Activated T-cell treated with anti-CD3 and anti-CD28 coated beads, Interleukin-2, amount 50 U/mL, for 48 hours (primary cell): ENCODE measurements at regions not wholly inside any gene's neighbourhood (a gene's known extent, or its start where the extent isn't known, plus 50 kb on each side); places are given as distances from the start of the nearest gene placed in this dataset.

Experiments used
- DNase-seq, 2 experiments: peaks; one replicate each; pipeline ENCODE4 v3.0.0-alpha.2; 2020

GRCh38 chr21:27129215-27129614, 162.3 kb upstream of the ADAMTS5 start:
- DNase-seq: no peak

DNA sequence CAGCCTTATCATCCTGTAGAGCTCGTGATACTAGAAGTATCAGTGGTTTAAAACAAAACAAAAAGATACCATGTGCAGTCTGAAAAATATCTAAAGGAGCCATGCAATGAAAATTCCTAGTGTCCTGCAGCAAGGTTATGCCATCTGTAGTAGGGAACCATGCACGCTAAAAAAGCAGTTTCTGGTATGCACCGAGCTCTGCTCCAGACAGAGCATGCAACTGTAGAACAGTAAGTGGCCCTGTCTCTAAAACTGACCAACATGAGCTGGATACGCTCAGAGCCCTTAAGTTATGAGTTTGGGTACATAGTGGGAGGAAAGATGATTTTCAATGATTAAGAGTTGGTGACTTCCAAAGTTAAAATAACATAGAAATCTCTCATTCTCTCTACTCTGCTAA, 159.3 kb upstream of the ADAMTS5 start:
- no peak for DNase-seq

DNA sequence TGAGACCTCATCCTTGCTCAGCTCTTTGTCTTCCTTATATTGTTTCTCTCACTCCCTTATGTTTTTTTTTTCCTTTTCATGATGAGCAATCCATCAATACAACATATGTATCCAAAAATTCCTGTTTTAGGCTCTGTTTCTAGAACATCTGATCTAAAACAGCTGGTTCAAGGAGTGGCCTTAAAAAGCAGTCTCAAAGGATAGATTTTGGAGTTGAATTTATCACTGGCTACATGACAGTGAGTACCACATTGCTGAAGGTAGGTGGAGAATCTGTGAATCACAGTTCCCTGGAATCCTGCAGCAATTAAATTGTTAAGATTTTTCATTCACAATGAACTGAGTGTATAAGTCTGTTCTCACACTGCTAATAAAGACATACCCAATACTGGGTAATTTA, 155.8 kb upstream of the ADAMTS5 start:
- no peak for DNase-seq

DNA sequence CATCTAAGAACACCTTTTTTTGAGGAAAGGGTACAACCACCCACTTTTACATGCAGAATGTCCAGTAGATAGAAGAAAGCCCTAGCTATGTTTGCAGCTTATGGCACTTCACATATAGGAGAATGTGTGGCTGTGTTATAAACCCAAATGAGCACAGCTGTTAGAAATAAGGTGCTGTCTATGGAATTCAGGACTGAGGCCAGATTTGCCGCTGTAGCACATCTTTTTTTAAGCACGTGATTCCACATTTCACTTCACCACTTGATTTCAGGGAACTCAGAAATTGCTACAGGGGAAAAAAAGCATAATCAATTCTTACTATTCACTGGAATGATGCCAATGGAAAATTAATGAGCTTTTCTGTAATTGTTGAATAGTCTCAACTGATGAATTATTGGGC, 147.2 kb upstream of the ADAMTS5 start:
- no peak for DNase-seq

DNA sequence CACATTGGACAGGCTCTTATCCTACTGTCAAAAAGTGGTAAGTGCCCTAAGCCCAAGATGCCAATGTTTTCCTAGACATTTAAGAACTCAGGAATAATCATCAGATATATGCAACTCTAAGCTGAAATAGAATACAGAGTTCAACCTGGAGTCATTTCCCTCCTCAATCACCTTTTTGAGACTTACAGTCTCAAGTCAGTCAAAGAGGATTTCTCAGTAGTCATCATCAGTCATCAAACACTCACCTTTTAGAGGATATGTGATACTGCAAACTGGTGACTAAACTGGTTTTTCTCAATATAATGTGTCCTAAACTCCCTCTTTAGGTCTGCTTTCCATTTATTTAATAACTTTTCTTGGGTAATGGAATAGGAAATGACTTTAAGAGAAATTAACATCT, 145.3 kb upstream of the ADAMTS5 start:
- no peak for DNase-seq

GRCh38 chr21:27110956-27111355, 144.1 kb upstream of the ADAMTS5 start:
- DNase-seq: no peak

DNA sequence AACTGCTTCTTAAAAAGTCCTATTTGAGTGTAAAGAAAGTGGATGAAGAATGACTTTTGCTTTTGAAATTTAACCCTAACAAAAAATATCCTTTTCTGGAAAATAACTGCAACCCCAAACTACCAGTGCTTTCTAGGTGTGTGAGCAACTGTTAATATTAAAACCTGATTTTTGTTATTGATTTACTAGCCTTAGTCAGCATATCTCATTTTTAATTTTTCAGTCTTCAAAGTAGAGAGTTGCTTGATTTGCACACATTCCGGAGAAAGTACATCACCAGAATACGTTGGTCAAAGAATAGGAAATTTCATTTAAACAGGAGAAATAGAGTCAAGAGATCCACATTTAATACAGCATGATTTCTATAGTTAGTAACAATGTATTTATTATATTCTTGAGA, 141.8 kb upstream of the ADAMTS5 start:
- no peak for DNase-seq

- no peak for DNase-seq
Measured at GRCh38 chr21:27108228-27108627, 141.3 kb upstream of the ADAMTS5 start.

- DNase-seq: no peak
Measured at GRCh38 chr21:27104846-27105431, 138.1 kb upstream of the ADAMTS5 start.

- no peak for DNase-seq
Measured at GRCh38 chr21:27103768-27104167, 136.9 kb upstream of the ADAMTS5 start.

- no peak for DNase-seq
Measured at GRCh38 chr21:27101523-27101922, 134.6 kb upstream of the ADAMTS5 start.

DNA sequence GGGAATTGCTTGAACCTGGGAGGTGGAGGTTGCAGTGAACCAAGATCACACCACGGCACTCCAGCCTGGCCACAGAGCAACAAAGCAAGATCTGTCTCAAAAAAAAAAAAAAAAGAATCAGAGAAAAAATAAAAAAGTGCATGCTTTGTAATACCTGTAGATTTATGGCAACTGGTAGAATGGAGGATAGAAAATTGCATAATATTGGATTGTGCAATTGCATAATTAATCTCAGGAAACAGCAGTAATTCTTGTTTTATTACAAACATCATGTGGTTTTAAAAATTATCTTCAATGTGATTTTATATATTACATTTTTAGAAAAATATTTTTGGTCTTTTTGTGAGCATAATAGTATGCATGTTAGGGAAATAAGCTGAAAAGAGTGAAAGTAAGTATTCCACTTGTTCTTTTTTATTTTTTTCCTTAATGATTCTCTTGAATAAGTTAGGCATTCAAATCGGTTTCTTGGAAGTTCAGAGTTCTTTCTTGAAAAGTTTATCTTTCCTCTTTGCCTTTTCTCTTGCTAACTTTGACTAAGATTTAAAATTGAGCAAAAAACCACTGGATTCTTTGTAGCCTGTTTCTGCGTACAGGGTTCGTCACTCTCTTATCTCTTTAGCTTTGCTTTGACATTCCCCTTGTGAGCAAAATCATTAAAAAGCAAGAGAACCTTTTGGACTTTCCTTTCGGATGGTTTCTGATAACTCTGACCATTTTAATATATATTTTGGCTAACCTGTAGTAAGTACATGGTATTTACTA, 127.5 kb upstream of the ADAMTS5 start:
- DNase-seq: no peak

DNA sequence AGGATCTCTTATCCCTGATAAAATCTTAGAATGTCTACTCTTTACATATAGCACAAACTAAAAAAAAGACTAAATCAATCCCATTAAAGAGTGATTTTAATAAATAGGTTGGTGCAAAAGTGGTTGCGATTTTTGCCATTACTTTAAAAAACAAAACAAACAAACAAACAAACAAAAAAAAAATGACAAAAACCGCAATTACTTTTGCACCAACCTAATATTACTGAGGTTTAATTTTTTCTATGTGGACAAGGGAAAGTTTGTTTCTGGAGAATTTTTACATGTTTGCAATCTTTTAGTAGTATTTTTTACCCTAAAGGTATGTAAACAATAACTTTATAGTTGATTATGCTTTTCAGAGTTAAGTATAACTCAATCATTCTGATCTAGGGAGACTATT, 119.7 kb upstream of the ADAMTS5 start:
- no peak for DNase-seq

DNA sequence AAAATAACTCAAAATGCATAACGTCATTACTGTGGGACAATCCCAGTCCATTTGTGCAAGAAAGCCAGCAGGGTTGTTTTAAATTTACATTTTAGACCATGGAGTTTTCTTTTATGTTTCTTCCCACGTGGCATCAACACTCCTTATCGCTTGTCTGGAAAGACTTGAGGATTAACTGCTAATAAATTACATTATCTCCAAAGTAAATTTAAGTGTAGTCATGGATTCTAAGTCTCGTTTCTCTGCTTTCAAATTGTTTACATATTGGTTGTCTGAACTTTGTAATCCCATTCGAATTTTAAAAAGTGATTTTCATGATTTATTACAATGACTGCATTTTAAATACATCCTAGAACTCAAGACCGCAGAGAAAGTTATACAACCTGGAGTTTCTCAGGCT, 119.3 kb upstream of the ADAMTS5 start:
- no peak for DNase-seq

GRCh38 chr21:27085387-27085786, 118.5 kb upstream of the ADAMTS5 start:
- no peak for DNase-seq

DNA sequence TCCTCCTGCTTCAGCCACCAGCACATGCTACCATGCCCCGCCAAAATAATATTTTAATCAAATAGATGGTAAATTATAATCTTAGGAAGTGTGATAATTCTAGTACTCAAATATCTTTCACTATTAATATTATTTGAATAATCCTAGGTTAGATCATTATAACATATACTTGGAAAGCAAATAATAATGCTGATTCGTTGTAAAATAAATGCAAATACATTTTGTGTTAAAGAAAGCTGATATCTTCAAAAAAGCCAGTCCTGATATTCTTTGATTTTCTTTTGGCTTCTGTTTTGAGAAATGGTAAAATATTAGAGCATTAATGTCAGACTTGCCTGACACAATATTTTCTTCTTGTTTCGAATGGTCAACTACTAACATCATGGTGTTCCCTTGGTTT, 116.3 kb upstream of the ADAMTS5 start:
- DNase-seq: no peak

DNA sequence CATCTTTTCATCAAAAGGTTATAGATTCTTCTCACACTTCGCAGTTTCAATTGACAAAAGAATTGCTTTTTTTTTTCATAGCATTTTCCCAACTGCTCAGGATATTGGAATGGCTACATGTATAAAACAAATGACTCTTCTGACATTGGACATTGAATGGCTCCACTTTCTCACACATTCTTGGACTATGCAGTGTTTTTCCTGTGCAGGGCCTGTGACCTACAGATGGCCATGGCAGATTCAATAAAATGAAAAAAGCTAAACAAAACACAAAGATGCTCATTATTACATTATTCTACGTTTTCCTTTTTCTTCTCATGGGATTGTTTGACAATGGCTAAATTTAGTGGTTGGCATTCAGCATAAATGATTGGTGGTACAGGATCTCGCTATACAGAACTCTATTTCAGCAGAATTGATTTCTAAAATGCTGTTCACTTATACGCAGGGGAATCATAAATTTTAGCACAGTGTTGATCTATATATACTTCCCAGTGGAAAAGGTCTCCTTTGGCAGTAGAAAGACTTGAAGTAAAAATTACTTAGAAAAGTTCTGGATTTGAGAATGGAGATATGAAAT, 115.6 kb upstream of the ADAMTS5 start:
- no peak for DNase-seq

- DNase-seq: no peak
Measured at GRCh38 chr21:27079636-27080240, 112.8 kb upstream of the ADAMTS5 start.

DNA sequence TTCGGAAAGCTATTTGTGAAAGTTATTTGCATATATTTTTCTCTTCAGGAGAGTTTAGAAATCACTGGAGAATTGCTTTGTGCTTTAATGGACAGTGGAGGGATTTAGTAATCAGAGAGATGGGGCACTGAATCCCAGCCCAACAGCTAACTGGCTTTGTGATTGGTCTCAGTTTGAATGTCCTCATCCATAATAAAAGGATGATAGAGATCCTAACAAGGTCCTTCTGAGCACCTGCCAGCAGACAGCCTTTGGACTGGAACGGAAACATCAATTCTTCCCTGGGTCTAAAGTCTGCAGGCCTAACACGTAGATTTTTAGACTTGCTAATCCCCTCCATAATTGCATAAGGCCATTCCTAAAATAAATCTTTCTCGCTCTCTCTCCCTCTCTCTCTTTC, 112.0 kb upstream of the ADAMTS5 start:
- no peak for DNase-seq

- no peak for DNase-seq
Measured at GRCh38 chr21:27077501-27077900, 110.6 kb upstream of the ADAMTS5 start.

GRCh38 chr21:27076025-27076424, 109.1 kb upstream of the ADAMTS5 start:
- DNase-seq: no peak

- DNase-seq: no peak
Measured at GRCh38 chr21:27070861-27071670, 104.2 kb upstream of the ADAMTS5 start.

- DNase-seq: no peak
Measured at GRCh38 chr21:27068811-27069210, 101.9 kb upstream of the ADAMTS5 start.
